ENCODE measurements at regions not wholly inside any gene's neighbourhood (a gene's known extent, or its start where the extent isn't known, plus 50 kb on each side); places are given as distances from the start of the nearest gene placed in this dataset.
"Not testable (repeated sequence)": the region's sequence is repeated elsewhere in the genome, so short reads cannot be mapped to it uniquely, and the experiment has no call there.

GRCh38 chr12:5114436-5114835 is 70.8 kb downstream of the KCNA5 start:
- no peak overlapping the region for H3K27ac ChIP-seq
- H3K9ac ChIP-seq: no peak overlapping the region
- no peak overlapping the region for H3K4me2 ChIP-seq
- no peaks in the 10 kb centered on the region for H3K27me3 ChIP-seq (ENCODE audit: insufficient read depth, low read depth)
- TF ChIP-seq CTCF (conservative IDR thresholded peaks at IDR 0.05; ENCODE audit: low read depth, low read length): no peak
- no peaks in the 10 kb centered on the region for H3K36me3 ChIP-seq (ENCODE audit: insufficient read depth)
- H3K4me3 ChIP-seq (IDR thresholded peaks at IDR 0.05; ENCODE audit: insufficient read depth, low read depth, low read length): no peak overlapping the region
- no peaks in the 10 kb centered on the region for H3K4me1 ChIP-seq (ENCODE audit: low read depth, poor library complexity, severe bottlenecking)
- H4K20me1 ChIP-seq (ENCODE audit: insufficient read depth): no peaks in the 10 kb centered on the region
- no peaks in the 10 kb centered on the region for H3K79me2 ChIP-seq (ENCODE audit: insufficient read depth, low read depth)
- no peak overlapping the region for H2AFZ ChIP-seq (ENCODE audit: low read depth)

- H3K4me3 ChIP-seq (IDR thresholded peaks at IDR 0.05; ENCODE audit: insufficient read depth, low read depth, low read length); H2AFZ ChIP-seq (ENCODE audit: low read depth); H3K79me2 ChIP-seq (ENCODE audit: insufficient read depth, low read depth); H3K4me2 ChIP-seq; H3K36me3 ChIP-seq (ENCODE audit: insufficient read depth); H3K9ac ChIP-seq; H3K4me1 ChIP-seq (ENCODE audit: low read depth, poor library complexity, severe bottlenecking); H4K20me1 ChIP-seq (ENCODE audit: insufficient read depth); H3K27me3 ChIP-seq (ENCODE audit: insufficient read depth, low read depth); H3K27ac ChIP-seq: not testable (repeated sequence)
These were observed 78.1 kb downstream of the KCNA5 start for GRCh38 chr12:5121784-5122183.

DNA sequence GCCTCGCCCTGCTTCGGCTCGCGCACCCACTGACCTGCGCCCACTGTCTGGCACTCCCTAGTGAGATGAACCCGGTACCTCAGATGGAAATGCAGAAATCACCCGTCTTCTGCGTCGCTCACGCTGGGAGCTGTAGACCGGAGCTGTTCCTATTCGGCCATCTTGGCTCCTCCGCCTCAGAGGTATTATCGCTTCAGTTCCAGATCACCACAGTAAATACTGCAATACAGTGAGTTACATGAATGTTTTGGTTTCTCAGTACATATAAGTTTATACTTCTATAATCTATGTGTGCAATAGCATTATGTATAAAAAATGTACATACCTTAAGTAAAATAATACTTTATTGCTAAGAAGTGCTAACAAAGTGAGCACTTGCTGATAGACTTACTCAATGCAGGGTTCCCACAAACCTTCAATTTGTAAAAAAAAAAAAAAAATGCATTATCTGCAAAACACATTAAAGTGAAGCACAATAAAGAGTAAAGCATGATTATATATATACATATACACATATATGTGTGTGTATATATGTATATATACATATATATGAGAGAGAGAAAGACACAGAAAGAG is 78.7 kb downstream of the KCNA5 start:
- H4K20me1 ChIP-seq (ENCODE audit: insufficient read depth); H3K4me2 ChIP-seq; H3K79me2 ChIP-seq (ENCODE audit: insufficient read depth, low read depth); H3K9ac ChIP-seq; H3K36me3 ChIP-seq (ENCODE audit: insufficient read depth); H3K27me3 ChIP-seq (ENCODE audit: insufficient read depth, low read depth); H3K4me3 ChIP-seq (IDR thresholded peaks at IDR 0.05; ENCODE audit: insufficient read depth, low read depth, low read length); H2AFZ ChIP-seq (ENCODE audit: low read depth); H3K4me1 ChIP-seq (ENCODE audit: low read depth, poor library complexity, severe bottlenecking); H3K27ac ChIP-seq: not testable (repeated sequence)

- Histone ChIP-seq H3K4me2 (no peak overlapping the region), H3K4me1 (ENCODE audit: low read depth, poor library complexity, severe bottlenecking) (no peaks in the 10 kb centered on the region), H4K20me1 (ENCODE audit: insufficient read depth) (no peaks in the 10 kb centered on the region), H3K27me3 (ENCODE audit: insufficient read depth, low read depth) (no peaks in the 10 kb centered on the region), H3K27ac (no peak overlapping the region), H3K9ac (no peak overlapping the region), H3K4me3 (IDR thresholded peaks at IDR 0.05; ENCODE audit: insufficient read depth, low read depth, low read length) (no peak overlapping the region), H2AFZ (ENCODE audit: low read depth) (no peak overlapping the region), H3K79me2 (ENCODE audit: insufficient read depth, low read depth) (no peaks in the 10 kb centered on the region), H3K36me3 (ENCODE audit: insufficient read depth) (no peaks in the 10 kb centered on the region)
- no peak for TF ChIP-seq CTCF (conservative IDR thresholded peaks at IDR 0.05; ENCODE audit: low read depth, low read length)
These were observed 80.2 kb downstream of the KCNA5 start for GRCh38 chr12:5123921-5124320.

DNA sequence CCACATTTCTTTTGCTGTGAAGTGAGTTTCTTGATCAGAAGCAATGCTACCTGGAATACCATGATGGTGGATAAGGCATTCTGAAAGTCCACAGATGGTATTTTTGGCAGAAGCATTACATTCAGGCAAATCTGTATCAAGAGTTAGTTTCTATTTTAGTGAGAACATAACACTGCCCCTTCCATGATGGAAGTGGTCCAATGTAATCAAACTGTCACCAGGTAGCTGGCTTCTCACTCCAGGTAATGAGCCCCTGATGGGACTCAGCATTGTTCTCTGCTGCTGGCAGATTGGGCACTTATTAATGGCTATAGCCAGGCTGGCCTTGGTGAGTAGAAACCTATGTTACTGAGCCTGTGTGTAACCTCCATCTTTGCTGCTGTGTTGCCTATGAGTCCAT is 80.7 kb downstream of the KCNA5 start:
- Histone ChIP-seq H3K36me3 (ENCODE audit: insufficient read depth) (no peaks in the 10 kb centered on the region), H4K20me1 (ENCODE audit: insufficient read depth) (no peaks in the 10 kb centered on the region), H3K9ac (no peak overlapping the region), H3K4me1 (ENCODE audit: low read depth, poor library complexity, severe bottlenecking) (no peaks in the 10 kb centered on the region), H3K27ac (no peak overlapping the region), H3K4me3 (IDR thresholded peaks at IDR 0.05; ENCODE audit: insufficient read depth, low read depth, low read length) (no peak overlapping the region), H3K4me2 (no peak overlapping the region), H3K27me3 (ENCODE audit: insufficient read depth, low read depth) (no peaks in the 10 kb centered on the region), H3K79me2 (ENCODE audit: insufficient read depth, low read depth) (no peaks in the 10 kb centered on the region), H2AFZ (ENCODE audit: low read depth) (no peak overlapping the region)
- no peak for TF ChIP-seq CTCF (conservative IDR thresholded peaks at IDR 0.05; ENCODE audit: low read depth, low read length)
